Loucy (cell line): ENCODE measurements at regions not wholly inside any gene's neighbourhood (a gene's known extent, or its start where the extent isn't known, plus 50 kb on each side); places are given as distances from the start of the nearest gene placed in this dataset.

Experiments used
- EZH2phosphoT487 ChIP-seq: fragments of 200-600 bp; IDR thresholded peaks from 2 replicates; pipeline ENCODE4 v1.6.1; 2018; ENCODE audit warnings: antibody characterized with exemption, mild to moderate bottlenecking, moderate library complexity, borderline replicate concordance
- TF ChIP-seq, protein P1 (sequence below): fragments of 200-600 bp; sonication (generic); conservative IDR thresholded peaks from 2 replicates; pipeline ENCODE4 v1.5.1; 2014; ENCODE audit warnings: mild to moderate bottlenecking, antibody characterized with exemption, low read length

DNA sequence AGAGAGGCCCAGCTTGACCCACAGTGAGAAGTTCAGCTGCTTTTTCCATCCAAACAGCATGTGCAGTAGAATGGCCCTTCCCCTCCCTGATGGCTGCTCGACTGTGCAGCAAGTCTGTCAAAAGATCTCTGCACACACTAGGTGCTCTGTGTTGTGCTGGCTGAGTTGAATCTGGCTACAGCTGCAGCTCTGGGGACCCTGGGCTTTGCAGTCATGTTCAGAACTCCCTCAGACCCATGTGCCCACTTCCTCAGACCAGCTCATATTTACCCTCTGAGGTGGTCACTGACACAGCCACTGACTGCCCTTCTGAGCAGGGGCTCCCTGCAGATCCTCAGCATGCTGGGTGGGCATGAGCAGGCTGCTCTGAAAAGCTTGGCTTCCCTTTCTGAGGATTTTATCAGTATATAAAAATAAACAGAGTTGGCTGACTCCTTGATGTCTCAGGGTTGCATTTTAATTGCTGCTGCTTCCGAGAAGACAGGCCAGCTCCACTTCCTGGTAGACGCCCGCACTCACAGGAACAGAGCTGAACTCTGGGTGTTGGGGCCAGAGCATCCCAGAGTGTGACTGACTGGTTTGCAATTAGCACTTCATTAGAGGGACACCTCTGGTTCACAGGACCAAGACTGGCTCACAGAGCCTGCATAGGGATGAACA is 507.9 kb downstream of the RPS24 start:
- TF ChIP-seq, protein P1, sequence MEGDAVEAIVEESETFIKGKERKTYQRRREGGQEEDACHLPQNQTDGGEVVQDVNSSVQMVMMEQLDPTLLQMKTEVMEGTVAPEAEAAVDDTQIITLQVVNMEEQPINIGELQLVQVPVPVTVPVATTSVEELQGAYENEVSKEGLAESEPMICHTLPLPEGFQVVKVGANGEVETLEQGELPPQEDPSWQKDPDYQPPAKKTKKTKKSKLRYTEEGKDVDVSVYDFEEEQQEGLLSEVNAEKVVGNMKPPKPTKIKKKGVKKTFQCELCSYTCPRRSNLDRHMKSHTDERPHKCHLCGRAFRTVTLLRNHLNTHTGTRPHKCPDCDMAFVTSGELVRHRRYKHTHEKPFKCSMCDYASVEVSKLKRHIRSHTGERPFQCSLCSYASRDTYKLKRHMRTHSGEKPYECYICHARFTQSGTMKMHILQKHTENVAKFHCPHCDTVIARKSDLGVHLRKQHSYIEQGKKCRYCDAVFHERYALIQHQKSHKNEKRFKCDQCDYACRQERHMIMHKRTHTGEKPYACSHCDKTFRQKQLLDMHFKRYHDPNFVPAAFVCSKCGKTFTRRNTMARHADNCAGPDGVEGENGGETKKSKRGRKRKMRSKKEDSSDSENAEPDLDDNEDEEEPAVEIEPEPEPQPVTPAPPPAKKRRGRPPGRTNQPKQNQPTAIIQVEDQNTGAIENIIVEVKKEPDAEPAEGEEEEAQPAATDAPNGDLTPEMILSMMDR = no peak
- TF ChIP-seq EZH2phosphoT487 = no peak
